ENCODE measurements at regions not wholly inside any gene's neighbourhood (a gene's known extent, or its start where the extent isn't known, plus 50 kb on each side); places are given as distances from the start of the nearest gene placed in this dataset.

DNA sequence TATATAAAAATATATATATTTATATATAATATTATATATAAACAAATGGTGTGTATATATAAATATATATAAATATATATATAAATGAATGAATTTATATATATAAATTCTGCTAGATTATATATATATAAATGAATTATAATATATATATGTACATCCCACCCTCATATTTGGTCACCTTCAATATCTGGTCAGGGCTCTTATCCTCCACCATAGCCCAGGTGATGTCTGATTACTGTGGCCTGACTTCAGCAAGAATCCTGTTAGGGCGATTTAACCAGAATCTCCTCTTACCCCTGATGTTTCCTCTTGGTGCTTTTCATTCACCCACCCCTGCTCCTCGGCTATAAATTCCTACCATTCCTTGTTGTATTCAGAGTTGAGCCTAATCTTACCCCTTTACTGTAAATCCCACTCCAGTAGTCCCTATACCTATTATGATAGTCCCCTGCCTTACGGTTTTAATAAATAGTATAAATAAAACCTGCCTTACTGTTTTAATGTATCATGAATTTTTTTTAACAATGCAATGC lies 439.6 kb downstream of the PLOD2 start:
- TF ChIP-seq SP1 (IDR thresholded peaks at IDR 0.05) (no peak), CTCF (IDR thresholded peaks at IDR 0.05; ENCODE audit: low read depth, low read length, missing input control) (no peak), RAD21 (IDR thresholded peaks at IDR 0.05) (no peak), YY1 (IDR thresholded peaks at IDR 0.05) (no peak), GABPA (IDR thresholded peaks at IDR 0.05 in 1 of 2, conservative IDR thresholded peaks at IDR 0.05 in 1 of 2) (no peak)
- TF ChIP-seq, protein P1, sequence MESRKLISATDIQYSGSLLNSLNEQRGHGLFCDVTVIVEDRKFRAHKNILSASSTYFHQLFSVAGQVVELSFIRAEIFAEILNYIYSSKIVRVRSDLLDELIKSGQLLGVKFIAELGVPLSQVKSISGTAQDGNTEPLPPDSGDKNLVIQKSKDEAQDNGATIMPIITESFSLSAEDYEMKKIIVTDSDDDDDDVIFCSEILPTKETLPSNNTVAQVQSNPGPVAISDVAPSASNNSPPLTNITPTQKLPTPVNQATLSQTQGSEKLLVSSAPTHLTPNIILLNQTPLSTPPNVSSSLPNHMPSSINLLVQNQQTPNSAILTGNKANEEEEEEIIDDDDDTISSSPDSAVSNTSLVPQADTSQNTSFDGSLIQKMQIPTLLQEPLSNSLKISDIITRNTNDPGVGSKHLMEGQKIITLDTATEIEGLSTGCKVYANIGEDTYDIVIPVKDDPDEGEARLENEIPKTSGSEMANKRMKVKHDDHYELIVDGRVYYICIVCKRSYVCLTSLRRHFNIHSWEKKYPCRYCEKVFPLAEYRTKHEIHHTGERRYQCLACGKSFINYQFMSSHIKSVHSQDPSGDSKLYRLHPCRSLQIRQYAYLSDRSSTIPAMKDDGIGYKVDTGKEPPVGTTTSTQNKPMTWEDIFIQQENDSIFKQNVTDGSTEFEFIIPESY (IDR thresholded peaks at IDR 0.05), result no peak
